ENCODE measurements at regions not wholly inside any gene's neighbourhood (a gene's known extent, or its start where the extent isn't known, plus 50 kb on each side); places are given as distances from the start of the nearest gene placed in this dataset.

GRCh38 chr9:108093773-108094675, 604.5 kb upstream of the KLF4 start:
- Histone ChIP-seq H3K27me3 (ENCODE audit: control insufficient read depth, insufficient read depth, low read length) (no peaks in the 10 kb centered on the region; the same call in 1 of the 2 replicates), H2BK120ac (ENCODE audit: low read depth, low read length) (no peak overlapping the region), H4K8ac (ENCODE audit: low read depth in 2 of 2, low read length in 2 of 2) (no peak overlapping the region), H3K4me1 (ENCODE audit: control insufficient read depth, insufficient read depth, low read length) (no peaks in the 10 kb centered on the region), H2BK20ac (ENCODE audit: low read depth, low read length) (no peak overlapping the region), H3K14ac (replicated peaks; ENCODE audit: low read depth, low read length) (no peak overlapping the region), H3K9me3 (ENCODE audit: control insufficient read depth, insufficient read depth, low read length) (peaks cover 4% of the 10 kb centered on the region; the same call in 1 of the 2 replicates), H4K20me1 (ENCODE audit: insufficient read depth, low read length) (no peaks in the 10 kb centered on the region), H2AFZ (replicated peaks; ENCODE audit: low read length, poor library complexity) (peak overlapping the region; percentile 36), H3K27ac (ENCODE audit: insufficient read depth, low read length) (no peak overlapping the region), H4K5ac (ENCODE audit: low read depth, low read length) (no peak overlapping the region), H3K4me2 (ENCODE audit: low read depth, low read length) (no peak overlapping the region), H3K36me3 (ENCODE audit: control insufficient read depth, insufficient read depth, low read length) (no peaks in the 10 kb centered on the region), H4K91ac (ENCODE audit: insufficient read depth, low read depth, low read length) (no peak overlapping the region), H2AK5ac (ENCODE audit: low read depth, low read length) (no peak overlapping the region), H3K23ac (ENCODE audit: low read depth, low read length) (no peak overlapping the region), H3K9me1 (ENCODE audit: insufficient read depth, low read length) (peaks cover 4% of the 10 kb centered on the region; the same call in 1 of the 2 replicates), H2BK5ac (ENCODE audit: low read depth, low read length, poor library complexity, severe bottlenecking) (no peak overlapping the region), H3K4me3 (ENCODE audit: insufficient read depth, low read depth, low read length) (no peak overlapping the region), H3K9ac (ENCODE audit: low read depth, low read length) (no peak overlapping the region), H3K4ac (ENCODE audit: low read depth, low read length) (0 out of 2 replicates have a peak overlapping the region, but pooled peaks have one; percentile 9), H3K79me1 (ENCODE audit: low read depth in 1 of 2, low read length in 2 of 2) (no peaks in the 10 kb centered on the region), H3K56ac (ENCODE audit: extremely low read depth, insufficient read depth, low read length) (no peak overlapping the region), H2AK9ac (replicated peaks; ENCODE audit: low read depth, low read length, poor library complexity) (no peak overlapping the region), H3K18ac (ENCODE audit: low read depth, low read length) (no peak overlapping the region), H2BK15ac (ENCODE audit: low read depth, low read length) (no peak overlapping the region)
- ATAC-seq (ENCODE audit: low read depth) (peak; percentile 32; the same call in 1 of the 2 replicates), DNase-seq (no peak)
- dilution Hi-C loops (cut with HindIII; ENCODE audit: low sequenced_read_pairs, unreplicated experiment) (no loop called here), in situ Hi-C loops (cut with MboI; ENCODE audit: low sequenced_read_pairs) (no loop called here), intact Hi-C loops (cut with micrococcal nuclease) (no loop called here)
- no TSS peak for BruUV-seq (replicated peaks)
- ChIA-PET CTCF (interaction anchor here (0.8 to 1.1 kb wide), 2 partner anchors 10 to 14 kb away, joined by 3 read pairs; no protein-coding TSS in a partner anchor), POLR2A (ENCODE audit: unreplicated experiment) (no interaction called here)
- no CpG with 5 or more reads among the region's 1 CpG for WGBS, 2 experiments (ENCODE audit: extremely low coverage in 2 of 2, insufficient read length in 1 of 2)
- TF ChIP-seq BHLHE40 (IDR thresholded peaks at IDR 0.05; ENCODE audit: low read depth, low read length) (no peak), RCOR1 (IDR thresholded peaks at IDR 0.05; ENCODE audit: insufficient replicate concordance, low read length) (no peak), RAD21 (IDR thresholded peaks at IDR 0.05; ENCODE audit: low read length) (no peak), CHD1 (IDR thresholded peaks at IDR 0.05; ENCODE audit: low read depth, low read length) (no peak), MXI1 (IDR thresholded peaks at IDR 0.05; ENCODE audit: borderline replicate concordance, low read depth, low read length) (no peak), MAFK (IDR thresholded peaks at IDR 0.05; ENCODE audit: low read depth, low read length) (no peak), RFX5 (IDR thresholded peaks at IDR 0.05; ENCODE audit: low read depth, low read length) (no peak), POLR2A (IDR thresholded peaks at IDR 0.05; ENCODE audit: low read depth, low read length) (no peak), CEBPB (IDR thresholded peaks at IDR 0.05; ENCODE audit: low read depth, low read length) (no peak), SMC3 (IDR thresholded peaks at IDR 0.05; ENCODE audit: low read depth, low read length) (no peak), CTCF (conservative IDR thresholded peaks at IDR 0.05; ENCODE audit: low read depth, low read length) (no peak), NFE2L2 (IDR thresholded peaks at IDR 0.05; ENCODE audit: low read depth, low read length) (no peak), USF2 (IDR thresholded peaks at IDR 0.05; ENCODE audit: low read depth, low read length) (no peak), FOS (IDR thresholded peaks at IDR 0.05; ENCODE audit: low read depth, low read length) (no peak)
- TF ChIP-seq, protein P1, sequence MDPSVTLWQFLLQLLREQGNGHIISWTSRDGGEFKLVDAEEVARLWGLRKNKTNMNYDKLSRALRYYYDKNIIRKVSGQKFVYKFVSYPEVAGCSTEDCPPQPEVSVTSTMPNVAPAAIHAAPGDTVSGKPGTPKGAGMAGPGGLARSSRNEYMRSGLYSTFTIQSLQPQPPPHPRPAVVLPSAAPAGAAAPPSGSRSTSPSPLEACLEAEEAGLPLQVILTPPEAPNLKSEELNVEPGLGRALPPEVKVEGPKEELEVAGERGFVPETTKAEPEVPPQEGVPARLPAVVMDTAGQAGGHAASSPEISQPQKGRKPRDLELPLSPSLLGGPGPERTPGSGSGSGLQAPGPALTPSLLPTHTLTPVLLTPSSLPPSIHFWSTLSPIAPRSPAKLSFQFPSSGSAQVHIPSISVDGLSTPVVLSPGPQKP (IDR thresholded peaks at IDR 0.05; ENCODE audit: borderline replicate concordance, low read depth, low read length) = no peak
